ENCODE measurements at regions not wholly inside any gene's neighbourhood (a gene's known extent, or its start where the extent isn't known, plus 50 kb on each side); places are given as distances from the start of the nearest gene placed in this dataset.

- H3K27me3 ChIP-seq (replicated peaks; ENCODE audit: insufficient read depth), result no peaks in the 10 kb centered on the region
- ATAC-seq (ENCODE audit: insufficient number of reproducible peaks, low FRiP score, low read depth) (no peak), DNase-seq (ENCODE audit: low spot score) (no peak)
- no peak overlapping the region for H3K27ac ChIP-seq
- H3K4me3 ChIP-seq, result no peak overlapping the region
- H3K36me3 ChIP-seq, result no peaks in the 10 kb centered on the region
- no peaks in the 10 kb centered on the region for H3K4me1 ChIP-seq (ENCODE audit: control insufficient read depth in 1 of 2, low read depth in 2 of 2)
- no peaks in the 10 kb centered on the region for H3K9me3 ChIP-seq
- TF ChIP-seq, protein P1, sequence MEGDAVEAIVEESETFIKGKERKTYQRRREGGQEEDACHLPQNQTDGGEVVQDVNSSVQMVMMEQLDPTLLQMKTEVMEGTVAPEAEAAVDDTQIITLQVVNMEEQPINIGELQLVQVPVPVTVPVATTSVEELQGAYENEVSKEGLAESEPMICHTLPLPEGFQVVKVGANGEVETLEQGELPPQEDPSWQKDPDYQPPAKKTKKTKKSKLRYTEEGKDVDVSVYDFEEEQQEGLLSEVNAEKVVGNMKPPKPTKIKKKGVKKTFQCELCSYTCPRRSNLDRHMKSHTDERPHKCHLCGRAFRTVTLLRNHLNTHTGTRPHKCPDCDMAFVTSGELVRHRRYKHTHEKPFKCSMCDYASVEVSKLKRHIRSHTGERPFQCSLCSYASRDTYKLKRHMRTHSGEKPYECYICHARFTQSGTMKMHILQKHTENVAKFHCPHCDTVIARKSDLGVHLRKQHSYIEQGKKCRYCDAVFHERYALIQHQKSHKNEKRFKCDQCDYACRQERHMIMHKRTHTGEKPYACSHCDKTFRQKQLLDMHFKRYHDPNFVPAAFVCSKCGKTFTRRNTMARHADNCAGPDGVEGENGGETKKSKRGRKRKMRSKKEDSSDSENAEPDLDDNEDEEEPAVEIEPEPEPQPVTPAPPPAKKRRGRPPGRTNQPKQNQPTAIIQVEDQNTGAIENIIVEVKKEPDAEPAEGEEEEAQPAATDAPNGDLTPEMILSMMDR (IDR thresholded peaks at IDR 0.05), result no peak
These were observed 2380.1 kb downstream of the PCDH9 start for GRCh38 chr13:64850017-64850416.

DNA sequence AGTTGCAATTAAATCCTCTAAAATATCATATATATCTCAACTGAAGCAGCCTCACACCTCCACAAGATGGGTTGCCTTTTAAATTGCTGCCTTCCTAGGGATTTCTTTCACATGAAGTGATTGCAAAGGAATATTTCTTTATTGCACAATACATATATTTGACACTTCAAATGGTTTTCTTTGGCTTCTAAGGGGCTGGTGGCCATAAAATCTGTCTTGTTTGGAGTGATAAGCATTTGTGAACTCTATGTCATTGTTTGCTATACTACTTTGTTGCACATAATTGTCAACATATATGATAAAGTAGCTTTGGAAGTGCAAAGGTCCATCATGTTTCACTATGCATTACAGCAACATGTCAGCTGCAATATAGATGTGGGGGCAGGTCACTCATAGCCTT lies 2380.9 kb downstream of the PCDH9 start:
- ATAC-seq (ENCODE audit: insufficient number of reproducible peaks, low FRiP score, low read depth), result no peak
- H3K27me3 ChIP-seq (replicated peaks; ENCODE audit: insufficient read depth), result no peaks in the 10 kb centered on the region
- H3K4me3 ChIP-seq, result no peak overlapping the region
- H3K27ac ChIP-seq, result no peak overlapping the region
- TF ChIP-seq, protein P1 (IDR thresholded peaks at IDR 0.05), result no peak
- no peaks in the 10 kb centered on the region for H3K4me1 ChIP-seq (ENCODE audit: control insufficient read depth in 1 of 2, low read depth in 2 of 2)
- no peaks in the 10 kb centered on the region for H3K9me3 ChIP-seq
- H3K36me3 ChIP-seq, result no peaks in the 10 kb centered on the region
- no peak for DNase-seq (ENCODE audit: low spot score)

GRCh38 chr13:64847767-64848166 lies 2382.4 kb downstream of the PCDH9 start:
- TF ChIP-seq, protein P1 (IDR thresholded peaks at IDR 0.05), result no peak
- ATAC-seq (ENCODE audit: insufficient number of reproducible peaks, low FRiP score, low read depth), result no peak
- H3K27me3 ChIP-seq (replicated peaks; ENCODE audit: insufficient read depth), result no peaks in the 10 kb centered on the region
- no peak overlapping the region for H3K4me3 ChIP-seq
- no peaks in the 10 kb centered on the region for H3K9me3 ChIP-seq
- H3K4me1 ChIP-seq (ENCODE audit: control insufficient read depth in 1 of 2, low read depth in 2 of 2), result no peaks in the 10 kb centered on the region
- DNase-seq (ENCODE audit: low spot score), result no peak
- no peak overlapping the region for H3K27ac ChIP-seq
- H3K36me3 ChIP-seq, result no peaks in the 10 kb centered on the region

DNA sequence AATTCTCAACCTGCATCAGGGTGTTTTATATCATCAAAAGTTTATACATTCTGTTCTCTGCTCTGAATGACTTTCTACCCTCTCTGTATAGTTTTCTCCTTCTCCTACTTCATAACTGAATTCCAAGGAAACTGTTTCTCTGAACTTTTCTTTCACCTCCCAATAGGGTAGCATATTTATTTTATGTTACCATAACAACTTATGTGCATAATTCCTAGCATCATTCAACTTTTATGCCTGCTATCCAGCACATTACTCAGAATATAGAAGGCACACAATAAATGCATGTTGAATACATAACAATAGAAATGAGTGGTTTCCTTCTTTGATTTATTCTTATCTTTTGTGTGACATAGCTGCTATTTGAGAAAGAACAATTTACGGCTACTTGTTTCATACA lies 2385.0 kb downstream of the PCDH9 start:
- no peaks in the 10 kb centered on the region for H3K27me3 ChIP-seq (replicated peaks; ENCODE audit: insufficient read depth)
- no peak for ATAC-seq (ENCODE audit: insufficient number of reproducible peaks, low FRiP score, low read depth)
- H3K36me3 ChIP-seq, result no peaks in the 10 kb centered on the region
- no peak for DNase-seq (ENCODE audit: low spot score)
- TF ChIP-seq, protein P1 (IDR thresholded peaks at IDR 0.05), result no peak
- H3K4me1 ChIP-seq (ENCODE audit: control insufficient read depth in 1 of 2, low read depth in 2 of 2), result no peaks in the 10 kb centered on the region
- H3K4me3 ChIP-seq, result no peak overlapping the region
- no peak overlapping the region for H3K27ac ChIP-seq
- no peaks in the 10 kb centered on the region for H3K9me3 ChIP-seq

DNA sequence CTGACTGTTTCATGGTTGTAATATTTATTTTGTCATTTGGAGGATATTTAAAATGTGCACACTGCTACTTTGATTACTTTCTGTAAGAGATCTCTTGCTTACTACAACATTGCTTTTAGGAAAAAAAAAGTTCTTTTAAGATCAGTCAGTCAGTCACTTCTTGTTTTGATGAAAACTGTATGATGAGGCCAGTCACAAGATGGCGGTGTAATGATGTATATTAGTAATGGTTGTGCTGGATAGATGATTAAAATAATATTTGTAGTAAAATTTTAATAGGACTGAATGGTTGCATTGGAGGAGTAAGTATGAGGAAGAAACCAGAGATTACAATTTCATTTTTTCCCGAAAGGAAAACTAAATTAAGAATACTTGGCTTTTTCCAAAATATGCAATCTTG lies 2411.1 kb downstream of the PCDH9 start:
- H3K36me3 ChIP-seq, result no peaks in the 10 kb centered on the region
- no peaks in the 10 kb centered on the region for H3K9me3 ChIP-seq
- H3K27me3 ChIP-seq (replicated peaks; ENCODE audit: insufficient read depth), result no peaks in the 10 kb centered on the region
- no peak for DNase-seq (ENCODE audit: low spot score)
- H3K4me3 ChIP-seq, result no peak overlapping the region
- TF ChIP-seq, protein P1 (IDR thresholded peaks at IDR 0.05), result no peak
- H3K27ac ChIP-seq, result no peak overlapping the region
- no peak for ATAC-seq (ENCODE audit: insufficient number of reproducible peaks, low FRiP score, low read depth)
- no peaks in the 10 kb centered on the region for H3K4me1 ChIP-seq (ENCODE audit: control insufficient read depth in 1 of 2, low read depth in 2 of 2)
